ENCODE measurements at regions not wholly inside any gene's neighbourhood (a gene's known extent, or its start where the extent isn't known, plus 50 kb on each side); places are given as distances from the start of the nearest gene placed in this dataset.

DNA sequence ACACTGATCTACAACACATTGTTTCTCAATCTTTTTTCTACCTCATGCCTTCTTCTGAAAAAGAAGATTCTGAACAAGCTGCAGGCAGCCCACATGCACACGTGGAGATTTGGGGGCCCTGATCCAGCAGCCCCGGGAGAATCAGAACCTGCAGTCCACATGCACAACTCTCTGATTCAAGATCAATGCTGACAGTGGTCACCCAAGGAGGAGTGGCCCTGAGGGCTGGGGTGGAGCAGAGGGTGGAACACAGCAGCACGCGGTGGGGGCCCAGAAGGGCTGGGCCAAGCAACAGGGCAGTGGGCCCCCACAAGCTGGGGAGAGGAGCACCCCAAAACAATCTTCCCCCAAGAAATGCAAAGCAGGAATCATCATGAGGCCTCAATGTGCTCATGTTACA, 202.1 kb upstream of the NSMCE3 start:
- no peak overlapping the region for H3K4me3 ChIP-seq (IDR thresholded peaks at IDR 0.05; ENCODE audit: insufficient read depth, low read depth, low read length)
- H3K36me3 ChIP-seq (ENCODE audit: insufficient read depth), result no peaks in the 10 kb centered on the region
- no peaks in the 10 kb centered on the region for H3K4me1 ChIP-seq (ENCODE audit: low read depth, poor library complexity, severe bottlenecking)
- H3K9ac ChIP-seq, result no peak overlapping the region
- no peaks in the 10 kb centered on the region for H3K27me3 ChIP-seq (ENCODE audit: insufficient read depth, low read depth)
- H3K4me2 ChIP-seq, result no peak overlapping the region
- no peaks in the 10 kb centered on the region for H4K20me1 ChIP-seq (ENCODE audit: insufficient read depth)
- H3K79me2 ChIP-seq (ENCODE audit: insufficient read depth, low read depth), result no peaks in the 10 kb centered on the region
- TF ChIP-seq CTCF (conservative IDR thresholded peaks at IDR 0.05; ENCODE audit: low read depth, low read length), result no peak
- no peak overlapping the region for H3K27ac ChIP-seq
- H2AFZ ChIP-seq (ENCODE audit: low read depth), result no peak overlapping the region

- Histone ChIP-seq H3K36me3 (ENCODE audit: insufficient read depth) (no peaks in the 10 kb centered on the region), H3K4me2 (no peak overlapping the region), H2AFZ (ENCODE audit: low read depth) (no peak overlapping the region), H3K4me3 (IDR thresholded peaks at IDR 0.05; ENCODE audit: insufficient read depth, low read depth, low read length) (no peak overlapping the region), H3K79me2 (ENCODE audit: insufficient read depth, low read depth) (no peaks in the 10 kb centered on the region), H3K4me1 (ENCODE audit: low read depth, poor library complexity, severe bottlenecking) (no peaks in the 10 kb centered on the region), H4K20me1 (ENCODE audit: insufficient read depth) (no peaks in the 10 kb centered on the region), H3K27me3 (ENCODE audit: insufficient read depth, low read depth) (no peaks in the 10 kb centered on the region), H3K9ac (no peak overlapping the region), H3K27ac (no peak overlapping the region)
- no peak for TF ChIP-seq CTCF (conservative IDR thresholded peaks at IDR 0.05; ENCODE audit: low read depth, low read length)
Measured at GRCh38 chr15:29471306-29471705, 201.7 kb upstream of the NSMCE3 start.

DNA sequence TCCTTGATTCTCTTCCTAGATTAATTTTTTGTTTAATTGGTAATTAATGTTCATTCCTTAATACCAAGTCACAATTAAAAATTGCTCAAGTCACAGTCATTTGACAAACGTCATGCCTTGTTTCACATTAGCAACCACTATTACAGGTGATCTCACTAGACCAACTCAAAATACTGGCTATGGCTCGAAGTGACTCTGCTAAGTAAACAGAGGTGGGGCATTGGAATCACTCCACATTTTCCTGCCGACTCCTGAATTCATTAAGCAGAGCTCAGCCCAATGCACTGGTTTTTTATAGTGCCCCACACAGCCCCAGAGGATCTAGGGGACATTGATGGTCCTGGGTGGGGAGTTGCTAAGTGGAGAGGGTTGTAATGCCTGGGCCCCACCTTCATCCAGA, 201.2 kb upstream of the NSMCE3 start:
- Histone ChIP-seq H3K36me3 (ENCODE audit: insufficient read depth) (no peaks in the 10 kb centered on the region), H3K9ac (no peak overlapping the region), H3K79me2 (ENCODE audit: insufficient read depth, low read depth) (no peaks in the 10 kb centered on the region), H3K27me3 (ENCODE audit: insufficient read depth, low read depth) (no peaks in the 10 kb centered on the region), H2AFZ (ENCODE audit: low read depth) (no peak overlapping the region), H3K4me2 (no peak overlapping the region), H4K20me1 (ENCODE audit: insufficient read depth) (no peaks in the 10 kb centered on the region), H3K4me1 (ENCODE audit: low read depth, poor library complexity, severe bottlenecking) (no peaks in the 10 kb centered on the region), H3K4me3 (IDR thresholded peaks at IDR 0.05; ENCODE audit: insufficient read depth, low read depth, low read length) (no peak overlapping the region), H3K27ac (no peak overlapping the region)
- TF ChIP-seq CTCF (conservative IDR thresholded peaks at IDR 0.05; ENCODE audit: low read depth, low read length), result no peak

- no peak for TF ChIP-seq CTCF (conservative IDR thresholded peaks at IDR 0.05; ENCODE audit: low read depth, low read length)
- no peaks in the 10 kb centered on the region for H4K20me1 ChIP-seq (ENCODE audit: insufficient read depth)
- H3K79me2 ChIP-seq (ENCODE audit: insufficient read depth, low read depth), result no peaks in the 10 kb centered on the region
- no peak overlapping the region for H3K4me2 ChIP-seq
- H3K4me1 ChIP-seq (ENCODE audit: low read depth, poor library complexity, severe bottlenecking), result no peaks in the 10 kb centered on the region
- H3K27me3 ChIP-seq (ENCODE audit: insufficient read depth, low read depth), result no peaks in the 10 kb centered on the region
- no peak overlapping the region for H3K9ac ChIP-seq
- no peak overlapping the region for H2AFZ ChIP-seq (ENCODE audit: low read depth)
- no peak overlapping the region for H3K4me3 ChIP-seq (IDR thresholded peaks at IDR 0.05; ENCODE audit: insufficient read depth, low read depth, low read length)
- no peaks in the 10 kb centered on the region for H3K36me3 ChIP-seq (ENCODE audit: insufficient read depth)
- no peak overlapping the region for H3K27ac ChIP-seq
Measured at GRCh38 chr15:29470311-29470710, 200.7 kb upstream of the NSMCE3 start.

DNA sequence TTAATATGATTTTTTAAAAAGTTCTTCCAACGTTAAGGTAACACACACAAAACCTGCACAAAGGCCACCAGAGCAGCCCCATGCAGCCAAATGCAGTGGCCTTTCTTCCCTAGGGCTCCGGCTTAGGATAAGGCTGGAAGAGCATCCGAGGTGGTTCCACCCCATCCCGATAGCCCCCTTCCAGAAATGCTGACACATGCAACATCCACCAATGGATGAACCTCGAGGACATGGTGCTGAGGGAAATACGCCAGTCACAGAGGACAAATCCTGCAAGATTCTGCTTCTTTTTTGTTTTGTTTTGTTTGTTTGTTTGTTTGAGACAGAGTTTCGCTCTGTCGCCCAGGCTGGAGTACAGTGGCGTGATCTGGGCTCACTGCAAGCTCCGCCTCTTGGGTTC, 199.3 kb upstream of the NSMCE3 start:
- Histone ChIP-seq H4K20me1 (ENCODE audit: insufficient read depth) (no peaks in the 10 kb centered on the region), H3K4me2 (no peak overlapping the region)

More for the DNA sequence above, 199.3 kb upstream of the NSMCE3 start:
- Histone ChIP-seq H3K27ac (no peak overlapping the region), H3K4me1 (ENCODE audit: low read depth, poor library complexity, severe bottlenecking) (no peaks in the 10 kb centered on the region), H3K27me3 (ENCODE audit: insufficient read depth, low read depth) (no peaks in the 10 kb centered on the region), H3K79me2 (ENCODE audit: insufficient read depth, low read depth) (no peaks in the 10 kb centered on the region), H3K36me3 (ENCODE audit: insufficient read depth) (no peaks in the 10 kb centered on the region), H3K4me3 (IDR thresholded peaks at IDR 0.05; ENCODE audit: insufficient read depth, low read depth, low read length) (no peak overlapping the region), H2AFZ (ENCODE audit: low read depth) (no peak overlapping the region), H3K9ac (no peak overlapping the region)
- no peak for TF ChIP-seq CTCF (conservative IDR thresholded peaks at IDR 0.05; ENCODE audit: low read depth, low read length)

All from KMS-11 (cell line).